TTC549 (cell line): ENCODE measurements at regions not wholly inside any gene's neighbourhood (a gene's known extent, or its start where the extent isn't known, plus 50 kb on each side); places are given as distances from the start of the nearest gene placed in this dataset.

ENCODE experiments used
- FAIRE-seq: peaks from 2 replicates; lab custom pipeline; 2012; peaks lifted over from hg19 to GRCh38; lab: Jason Lieb, UNC

DNA sequence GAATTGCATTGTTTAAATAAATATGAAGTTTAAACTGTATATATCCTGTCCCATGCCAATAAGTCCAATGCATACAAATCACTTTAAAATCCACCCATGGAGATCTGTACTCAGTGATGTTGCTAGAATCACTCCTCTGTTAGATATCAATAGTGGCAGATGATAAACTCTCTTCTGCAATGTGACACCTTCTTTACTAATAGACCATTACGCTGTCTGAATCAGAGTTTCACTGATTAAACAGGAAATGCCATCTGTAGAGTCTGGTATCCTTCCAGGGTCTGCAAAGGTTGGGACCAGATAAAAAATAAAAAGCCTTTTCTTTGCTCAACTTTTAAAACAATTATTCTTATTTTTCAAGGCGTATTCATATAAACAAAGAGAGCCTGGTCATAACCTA is 134.5 kb downstream of the EDN3 start:
- FAIRE-seq = no peak

DNA sequence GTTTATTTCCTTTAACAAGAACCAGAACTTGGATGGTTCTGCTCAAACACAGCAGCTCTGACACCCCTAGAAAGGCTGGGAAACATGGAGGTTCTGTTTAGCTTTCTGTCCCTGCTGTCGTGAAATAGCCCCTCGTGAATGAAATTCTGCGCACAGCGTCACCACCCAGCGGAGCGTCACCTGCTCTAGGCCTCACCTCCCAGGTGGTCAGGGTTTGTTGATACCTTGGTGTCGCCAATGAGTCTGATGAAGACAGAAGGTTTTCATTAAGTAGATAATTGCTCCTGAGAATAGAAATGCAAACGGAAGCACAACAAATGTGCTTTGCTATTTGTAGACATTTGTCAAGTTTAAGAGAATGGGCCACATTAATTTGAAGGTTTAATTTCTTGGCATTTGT is 135.1 kb downstream of the EDN3 start:
- FAIRE-seq = no peak

DNA sequence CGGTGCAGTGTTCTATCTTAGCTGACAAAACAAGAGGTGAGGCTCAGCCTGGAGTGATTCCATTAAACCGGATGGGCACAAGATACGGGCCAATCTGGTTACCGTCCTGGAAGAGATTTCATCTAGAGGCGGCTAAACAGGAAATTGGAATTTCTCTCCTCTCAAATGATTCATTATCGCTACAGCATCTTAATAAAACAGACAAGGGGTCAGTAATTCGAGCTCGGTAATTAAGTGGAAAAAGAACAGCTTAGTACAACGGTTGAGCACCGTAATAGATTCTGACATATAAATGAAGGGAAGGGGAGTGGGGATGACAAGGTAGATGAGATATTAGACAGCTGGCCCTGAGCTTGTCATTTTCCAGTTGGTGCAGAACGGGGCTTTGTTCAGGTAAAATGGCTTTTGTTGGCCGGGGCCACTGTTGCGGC is 137.2 kb downstream of the EDN3 start:
- FAIRE-seq = no peak

DNA sequence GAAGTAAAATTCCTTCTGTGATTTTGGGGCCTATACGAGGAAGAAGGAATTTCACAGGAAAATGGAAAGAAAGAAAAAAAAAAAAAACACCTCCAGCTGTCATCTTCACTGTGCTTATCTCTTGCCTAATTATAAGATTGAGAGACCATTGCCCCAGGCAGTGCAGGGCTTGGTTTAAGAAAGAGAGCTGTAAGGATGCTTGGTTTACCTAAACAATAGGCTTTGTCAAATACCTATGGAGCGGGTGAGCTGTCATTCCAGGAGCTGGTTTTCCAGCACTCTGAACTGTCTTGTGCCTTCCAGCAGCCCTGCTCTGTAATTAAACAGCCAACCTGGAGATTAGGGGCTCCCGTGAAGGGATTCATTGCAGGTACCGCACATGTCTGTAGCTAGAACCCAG is 137.8 kb downstream of the EDN3 start:
- FAIRE-seq = no peak

DNA sequence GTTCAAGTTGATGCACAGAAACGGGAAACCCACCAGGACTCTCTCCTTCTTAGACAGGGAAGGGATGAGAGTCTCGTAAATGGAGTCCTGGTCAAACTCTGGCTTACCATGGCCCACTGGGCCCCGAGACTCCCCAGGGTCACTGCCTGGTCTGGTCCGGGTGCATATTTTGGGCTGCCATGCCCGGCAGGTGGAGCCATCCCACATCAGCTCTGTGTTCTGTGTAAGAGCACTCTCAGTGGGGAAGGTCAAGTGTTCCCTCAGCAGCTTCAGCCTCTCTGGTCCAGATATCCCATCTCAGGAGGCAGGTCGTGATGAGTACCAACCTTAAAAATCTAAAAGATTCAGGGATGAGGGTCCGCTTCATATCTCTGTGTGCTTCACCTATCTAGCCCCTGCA is 138.8 kb downstream of the EDN3 start:
- FAIRE-seq = no peak

DNA sequence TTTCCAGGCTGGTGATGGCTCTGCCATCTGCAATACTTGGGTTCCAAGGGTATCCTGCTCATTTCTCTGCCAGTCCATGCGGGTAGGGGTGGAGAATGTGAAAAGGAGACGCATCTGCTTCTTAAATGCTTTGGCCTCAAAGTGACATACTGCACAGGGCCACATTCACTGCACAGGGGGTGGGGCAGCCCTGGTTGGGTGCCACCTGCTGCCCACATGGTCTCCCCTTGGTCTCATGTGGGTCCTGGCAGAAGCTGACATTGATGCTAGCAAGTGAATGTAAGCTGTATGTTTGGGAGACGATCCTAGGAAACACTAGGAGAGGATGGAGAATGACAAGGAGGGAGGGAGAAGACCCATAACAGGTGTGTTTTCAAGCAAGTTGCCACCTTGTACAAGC is 140.9 kb downstream of the EDN3 start:
- no peak for FAIRE-seq

DNA sequence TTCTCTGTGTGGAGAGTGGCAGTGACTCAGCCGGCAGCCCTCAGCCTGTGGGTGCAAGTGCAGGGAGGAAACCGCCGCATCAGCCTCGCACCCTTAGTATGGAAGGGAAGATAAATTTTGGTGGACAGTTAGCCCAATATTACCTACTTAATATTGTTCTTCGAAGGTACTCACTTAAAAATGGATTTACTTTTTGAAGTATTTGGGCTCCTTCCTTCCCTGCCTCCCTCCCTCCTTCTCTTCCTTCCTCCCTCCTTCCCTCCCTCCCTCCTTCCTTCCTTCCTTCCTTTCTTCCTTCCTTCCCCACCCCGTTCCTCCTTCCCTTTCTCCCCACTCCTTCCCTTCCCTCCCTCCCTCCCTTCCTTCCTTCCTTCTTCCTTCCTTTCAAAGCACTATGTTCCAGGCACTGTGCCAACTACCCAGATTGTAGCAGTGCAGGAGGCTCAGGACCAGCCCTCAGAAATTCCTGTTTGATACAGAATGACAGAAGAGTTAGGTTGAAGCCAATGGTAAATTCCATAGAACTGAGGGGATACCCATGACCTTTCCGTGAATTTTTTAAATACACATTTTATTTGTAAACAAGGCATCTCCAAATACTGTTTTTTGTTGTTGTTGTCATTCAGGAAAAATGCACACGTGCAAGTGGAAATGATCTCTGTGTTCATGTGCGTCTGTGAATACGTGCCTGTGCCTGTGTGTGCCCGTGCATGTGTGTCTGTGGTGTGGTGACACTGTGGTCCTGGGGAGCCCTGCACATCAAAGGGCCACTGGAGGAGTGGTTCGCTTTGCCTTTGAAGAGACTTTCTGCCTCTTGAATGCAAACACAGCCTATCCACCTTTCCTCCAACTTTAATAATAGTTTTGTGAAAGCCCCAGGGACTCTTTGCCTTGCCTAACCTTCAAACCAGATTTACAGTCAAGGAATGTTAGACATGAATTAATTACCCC is 141.7 kb downstream of the EDN3 start:
- FAIRE-seq = no peak

DNA sequence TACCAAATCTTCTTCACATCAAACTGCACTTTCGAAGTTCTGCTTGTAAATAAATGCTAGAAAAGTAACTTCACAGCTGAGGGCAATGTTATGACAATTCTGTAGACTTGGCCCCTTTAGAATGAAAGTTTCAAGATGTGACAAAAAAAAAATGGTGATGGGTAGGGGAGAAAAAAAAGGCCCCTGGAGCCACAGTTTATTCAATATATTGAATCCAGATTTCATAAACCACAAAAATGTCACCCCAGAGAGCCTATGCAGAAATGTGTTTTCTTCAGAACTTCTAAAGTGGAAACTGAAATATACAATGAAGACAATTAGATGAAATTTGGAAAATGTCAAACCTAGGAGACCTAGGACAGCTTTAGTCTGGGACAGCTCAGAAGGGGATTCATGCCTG is 143.1 kb downstream of the EDN3 start:
- no peak for FAIRE-seq

DNA sequence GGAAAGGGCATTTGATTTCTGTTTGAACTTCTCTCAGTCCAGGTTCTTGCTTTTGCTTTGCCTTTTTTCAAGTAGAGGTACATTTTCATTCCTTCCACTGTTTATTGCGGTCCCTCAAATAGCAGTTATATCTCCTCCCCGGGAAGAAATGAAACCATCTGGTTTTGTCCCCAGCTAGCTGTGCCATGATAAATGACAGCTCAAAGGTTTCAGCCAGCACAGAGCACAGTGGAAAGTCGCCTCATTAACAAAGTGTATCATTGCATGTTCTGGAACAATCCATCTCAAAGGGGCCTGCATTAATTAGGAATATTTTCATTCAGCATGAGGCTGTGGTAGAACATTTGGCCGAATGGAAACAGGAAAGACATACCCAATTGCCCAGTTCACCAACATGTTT is 146.0 kb downstream of the EDN3 start:
- FAIRE-seq = no peak

DNA sequence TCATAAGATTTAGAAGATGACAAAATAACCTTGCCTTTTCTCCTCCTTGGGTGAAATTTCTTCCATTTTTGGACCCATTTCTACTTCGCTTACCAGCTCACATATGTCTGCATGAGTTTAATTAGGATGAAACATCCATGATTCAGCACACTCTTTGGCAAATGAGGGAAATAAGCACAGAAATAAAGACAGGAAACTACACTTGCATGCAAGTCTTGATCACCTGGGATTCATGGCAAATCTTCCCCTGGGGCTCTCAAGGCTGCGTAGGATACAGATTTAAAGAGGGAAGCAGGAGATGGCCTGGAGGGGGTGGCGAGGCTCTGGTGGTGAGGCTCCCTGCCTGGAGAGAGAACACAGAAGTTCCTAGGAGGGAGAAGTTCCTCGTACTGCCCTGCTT is 147.8 kb downstream of the EDN3 start:
- no peak for FAIRE-seq

DNA sequence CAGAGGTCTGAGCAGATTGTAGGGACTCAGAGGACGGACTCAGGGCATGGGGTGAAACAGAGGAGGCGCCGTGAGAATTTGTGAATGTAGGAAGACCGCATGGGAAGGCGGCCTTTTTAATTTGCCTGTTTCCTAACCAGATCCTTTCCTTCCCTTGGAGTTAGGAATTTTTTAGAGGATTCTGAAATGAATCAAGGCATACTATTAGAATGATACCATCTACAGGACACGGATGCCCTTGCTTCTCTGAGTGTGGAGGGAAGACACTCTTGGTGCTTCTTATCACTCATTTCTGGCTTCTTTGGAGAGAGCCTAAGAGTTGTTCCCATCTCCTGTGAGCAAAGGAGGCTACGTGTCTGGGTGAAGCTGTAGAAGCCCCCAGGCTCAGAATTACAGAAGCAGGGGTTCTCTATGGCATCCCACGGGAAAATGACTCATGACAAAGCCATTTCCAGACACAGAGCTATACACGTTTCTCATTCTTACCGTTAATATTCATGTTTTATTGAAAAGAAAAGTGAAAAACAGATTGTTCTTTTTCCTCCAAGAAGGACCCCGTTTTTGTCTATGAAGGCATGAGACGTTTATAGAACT is 148.5 kb downstream of the EDN3 start:
- no peak for FAIRE-seq

DNA sequence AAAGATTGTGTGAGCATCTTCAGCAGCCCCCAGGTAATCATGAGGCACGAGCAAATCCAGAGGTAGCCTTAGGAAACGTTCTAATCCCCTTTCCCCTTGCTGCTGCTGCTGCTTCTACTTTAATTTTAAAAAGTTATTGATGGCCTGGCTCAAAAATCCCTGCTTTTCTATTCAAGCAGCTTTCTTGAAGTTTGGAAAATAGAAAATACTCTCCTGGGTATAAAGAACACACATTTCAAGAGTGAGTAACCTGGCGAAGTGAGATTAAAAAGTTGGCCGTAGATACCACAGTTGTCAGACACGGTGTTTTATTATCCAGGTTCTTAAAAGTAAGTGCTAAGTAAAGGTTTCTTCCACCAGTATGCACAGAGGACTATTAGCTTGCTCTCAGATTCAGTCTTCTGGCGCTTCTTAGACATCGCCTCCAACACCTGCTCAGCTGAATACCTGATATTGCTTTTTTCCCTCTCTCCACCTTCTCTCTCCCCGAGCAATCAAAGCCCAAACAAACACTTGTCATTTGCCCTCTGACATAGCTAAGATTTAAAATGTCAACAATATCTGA is 150.7 kb downstream of the EDN3 start:
- no peak for FAIRE-seq

DNA sequence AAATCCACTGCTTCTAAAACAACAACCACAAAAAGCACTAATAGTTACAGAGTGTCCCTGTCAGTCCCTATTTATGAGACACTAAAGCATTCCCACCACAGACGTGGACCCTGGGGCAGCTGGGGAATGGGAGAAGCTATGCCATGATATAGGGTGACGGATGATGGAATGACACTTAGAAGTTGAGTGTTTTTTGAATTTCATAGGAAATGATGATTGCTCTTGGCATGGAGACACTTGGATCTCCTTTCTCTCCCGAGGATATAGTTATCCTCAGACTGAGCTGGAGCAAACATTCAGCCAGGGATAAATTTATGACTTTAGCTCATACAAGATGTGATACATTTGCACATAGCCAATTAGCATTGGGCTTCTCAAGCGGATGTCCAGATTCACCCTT is 151.2 kb downstream of the EDN3 start:
- no peak for FAIRE-seq

DNA sequence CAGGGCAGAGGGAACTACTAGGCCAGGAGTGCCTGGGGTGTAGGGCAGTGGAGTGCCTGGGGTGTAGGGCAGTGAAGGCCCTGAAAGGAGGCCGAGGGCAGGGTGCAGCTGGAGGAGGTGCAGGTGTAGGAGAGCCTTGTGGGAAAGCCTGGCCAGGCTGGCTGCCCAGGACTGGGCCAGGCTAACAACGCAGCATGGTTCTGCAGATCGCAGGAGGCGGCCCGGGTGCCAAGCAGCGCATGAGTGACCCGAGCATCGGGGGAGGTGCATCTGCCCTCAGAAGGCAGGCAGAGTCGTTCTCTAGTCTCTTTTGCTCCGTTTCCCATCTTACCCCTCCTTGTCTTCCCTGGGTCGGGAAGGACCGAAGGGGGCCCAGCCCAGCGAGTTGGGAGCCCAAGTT is 151.5 kb upstream of the PHACTR3 start:
- no peak for FAIRE-seq

DNA sequence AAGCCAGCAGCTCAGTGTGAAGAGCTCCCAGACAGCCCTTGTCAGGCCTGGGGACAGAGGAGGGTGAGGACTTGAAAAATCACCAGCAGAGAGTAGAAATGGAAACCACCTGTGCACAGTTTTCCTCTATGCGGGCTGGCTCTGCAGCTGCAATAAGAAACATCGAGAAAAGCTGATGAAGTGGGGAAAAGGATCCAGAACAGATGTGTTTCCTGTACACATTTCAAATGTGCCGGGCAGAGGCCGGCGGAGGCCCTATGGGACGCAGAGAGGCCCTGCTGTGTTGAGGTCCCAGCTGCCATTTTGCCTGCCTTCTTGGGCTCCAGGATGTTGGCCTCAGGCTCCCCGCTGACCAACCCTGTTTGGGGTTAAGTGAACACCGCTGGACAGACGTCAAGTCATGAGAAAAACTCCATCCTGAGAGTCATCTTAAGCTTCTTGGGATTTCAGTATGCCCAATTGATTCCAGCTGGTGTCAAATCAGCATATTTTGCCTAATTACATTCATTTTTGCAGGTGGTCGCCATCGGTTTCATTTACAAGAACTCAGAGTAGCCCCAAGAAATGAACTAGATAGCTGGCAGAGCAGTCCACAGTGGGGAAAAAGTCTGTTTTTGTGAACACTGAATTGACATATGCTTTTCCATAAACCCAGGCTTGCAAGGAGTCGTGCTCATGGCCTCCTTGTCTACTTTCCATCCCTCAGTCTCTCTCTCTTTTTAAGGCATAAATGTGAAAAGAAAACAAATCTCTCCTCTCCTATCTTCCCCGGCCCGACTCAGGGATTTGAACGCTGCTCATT is 150.4 kb upstream of the PHACTR3 start:
- no peak for FAIRE-seq

DNA sequence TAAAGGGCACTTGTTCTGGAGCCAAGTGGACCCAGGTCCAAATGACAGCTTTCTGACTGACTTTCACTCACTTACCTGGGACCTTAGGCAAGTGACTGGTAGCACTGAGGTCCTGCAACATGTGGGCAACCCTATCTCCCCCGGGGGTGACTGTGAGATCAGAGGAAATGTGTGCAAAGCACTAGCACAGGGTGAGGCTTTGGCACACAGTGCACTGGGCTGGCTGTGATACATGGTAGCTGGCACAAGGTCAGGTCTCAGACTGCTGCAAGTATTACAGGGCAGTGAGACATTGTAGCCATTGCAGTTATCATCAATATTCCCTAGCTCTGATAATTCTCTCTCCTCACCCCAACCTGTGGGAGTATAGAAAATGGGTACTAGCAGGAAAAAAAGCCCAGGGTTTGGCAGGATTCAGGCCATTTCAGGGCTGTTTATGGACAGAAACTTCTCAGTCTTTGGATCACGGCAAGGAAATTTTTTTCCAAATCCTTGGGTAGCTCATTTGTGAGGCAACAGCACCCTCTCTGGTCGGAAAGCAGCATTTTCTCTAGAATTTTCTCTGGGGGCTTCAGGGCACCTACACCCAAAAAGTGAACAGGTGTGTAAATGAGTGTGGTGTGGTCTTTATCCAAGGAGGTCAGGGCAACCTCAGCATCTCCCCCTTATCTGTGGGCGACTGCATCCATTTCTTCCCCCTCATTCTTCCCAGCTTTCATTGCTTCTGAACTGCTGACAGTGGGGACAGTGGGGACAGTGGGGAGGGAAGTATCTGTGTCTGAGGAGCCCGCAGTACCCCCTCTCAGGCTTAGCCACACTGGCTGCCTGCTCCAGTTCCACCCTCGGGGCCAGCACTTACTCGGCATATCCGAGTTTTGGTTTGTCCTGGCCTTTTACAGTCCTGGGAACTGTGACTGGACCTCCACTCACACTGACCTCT is 148.7 kb upstream of the PHACTR3 start:
- FAIRE-seq = peak; percentile 61

DNA sequence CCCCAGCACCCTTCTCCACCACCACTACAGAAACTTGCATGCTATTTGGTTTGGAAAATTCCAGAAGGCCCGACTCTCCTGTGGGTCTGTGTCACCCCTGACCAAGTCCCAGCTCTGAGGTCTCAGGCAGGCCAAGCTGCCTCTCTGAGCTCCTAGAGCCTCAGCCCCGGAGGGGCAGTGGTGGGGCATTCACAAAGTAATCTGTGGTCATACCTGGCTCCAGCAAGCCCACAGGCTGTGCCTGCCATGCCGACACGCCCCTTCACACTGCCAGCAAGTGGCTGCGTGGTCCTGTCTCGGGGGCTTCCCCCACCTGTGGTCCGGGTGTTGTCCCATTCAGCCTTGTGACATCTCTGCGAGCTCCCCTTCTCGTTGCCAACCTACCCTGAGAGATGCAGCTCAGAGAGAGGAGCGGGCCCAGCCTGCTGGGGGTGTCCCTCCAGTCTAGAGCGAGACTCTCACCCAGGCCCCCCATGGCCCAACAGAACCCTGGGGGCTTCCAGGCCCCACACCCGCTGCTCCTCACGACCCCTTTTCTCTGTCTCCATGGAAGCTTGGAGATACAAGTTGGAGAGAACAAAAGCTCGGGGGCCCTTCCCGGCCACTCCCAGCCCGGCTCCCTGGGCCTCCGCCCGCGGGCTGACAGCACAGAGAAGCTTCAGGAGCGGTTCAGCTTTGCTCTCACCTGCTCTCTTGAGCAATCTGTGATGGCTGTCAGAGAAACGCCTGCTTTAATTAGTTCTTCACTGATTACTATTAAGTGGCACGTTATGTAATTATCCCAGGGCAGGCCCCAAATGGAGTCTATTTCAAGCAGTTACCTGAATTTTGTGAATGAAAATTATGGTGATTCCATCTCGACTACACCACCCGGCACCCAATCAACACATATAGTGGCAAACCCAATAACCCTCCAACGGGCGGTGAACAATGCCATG is 147.7 kb upstream of the PHACTR3 start:
- FAIRE-seq = no peak

DNA sequence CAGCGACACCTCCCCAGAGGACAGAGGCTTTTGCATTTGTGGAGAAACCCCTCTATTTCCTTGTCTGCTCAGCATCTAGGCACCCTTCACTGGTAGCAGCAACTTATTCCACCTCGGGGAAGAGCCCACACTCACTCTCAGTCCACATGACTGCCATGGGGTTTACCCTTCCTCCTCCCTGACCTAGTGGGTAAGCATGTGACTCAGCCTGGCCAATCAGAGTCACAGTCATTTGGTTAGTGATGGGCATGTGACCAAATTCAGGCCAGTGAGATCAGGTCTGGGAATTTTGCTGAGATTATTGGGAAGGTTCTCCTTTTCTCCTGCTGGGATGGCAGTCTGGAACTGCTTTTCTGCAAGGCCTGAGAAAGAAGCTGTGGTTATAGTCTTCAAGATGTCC is 145.7 kb upstream of the PHACTR3 start:
- FAIRE-seq = no peak

DNA sequence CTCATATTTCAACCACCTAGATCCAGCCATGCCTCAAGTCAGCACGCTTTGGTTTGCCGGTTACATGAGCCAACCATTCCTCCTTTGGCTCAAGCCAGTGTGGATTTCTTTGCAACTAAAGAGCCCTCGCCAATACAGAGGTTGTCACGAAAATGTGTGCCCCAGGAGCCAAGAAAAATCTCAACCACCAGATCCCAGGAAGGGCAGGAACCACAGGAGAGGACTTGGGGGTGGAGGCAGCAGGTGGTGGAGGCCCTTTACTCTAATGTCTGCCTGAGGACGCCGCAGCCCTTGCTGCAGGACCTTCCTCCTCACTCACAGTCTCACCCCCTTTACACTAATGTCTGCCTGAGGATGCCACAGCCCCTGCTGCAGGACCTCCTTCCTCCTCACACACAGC is 144.8 kb upstream of the PHACTR3 start:
- FAIRE-seq = no peak

DNA sequence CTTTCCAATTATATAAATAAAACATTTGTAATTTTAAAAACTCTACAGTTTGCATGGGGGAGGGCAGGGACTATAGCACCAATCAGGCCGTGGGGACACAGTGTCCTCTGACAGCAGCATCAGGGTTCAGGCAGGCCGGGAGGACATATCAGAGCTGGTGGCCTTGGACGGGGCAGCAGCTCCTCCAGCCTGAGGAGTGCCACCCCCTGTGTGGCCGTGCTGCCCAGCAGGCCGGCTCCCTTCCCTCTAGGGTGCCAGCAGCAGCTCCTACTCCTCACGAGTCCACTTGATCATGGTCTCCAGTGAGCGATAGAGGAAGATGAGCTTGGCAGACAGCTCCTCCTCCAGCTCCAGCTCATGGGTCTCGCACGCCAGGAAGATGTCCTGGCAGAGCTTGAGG is 144.0 kb upstream of the PHACTR3 start:
- FAIRE-seq = no peak

DNA sequence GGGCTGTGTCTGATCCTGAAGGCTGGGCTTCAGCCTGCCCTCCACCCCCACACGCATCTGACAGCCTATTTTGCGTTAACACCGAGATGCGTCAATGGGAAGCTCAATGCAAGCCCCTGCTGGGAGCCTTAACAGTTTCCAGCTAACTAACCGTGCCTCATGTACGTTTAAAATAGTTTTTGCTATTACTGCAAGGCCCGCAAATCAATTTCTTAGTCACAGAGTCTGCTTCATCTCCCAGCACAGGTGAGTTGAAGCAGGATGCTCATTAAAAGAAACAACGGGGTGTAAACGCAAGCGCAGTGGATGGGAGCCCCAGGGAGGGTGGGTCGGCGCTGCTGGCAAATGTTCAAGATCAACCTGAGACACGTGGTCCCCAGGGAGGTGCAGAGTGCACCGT is 142.8 kb upstream of the PHACTR3 start:
- no peak for FAIRE-seq
